ENCODE measurements at regions not wholly inside any gene's neighbourhood (a gene's known extent, or its start where the extent isn't known, plus 50 kb on each side); places are given as distances from the start of the nearest gene placed in this dataset.

- DNase-seq (ENCODE audit: low spot score) (no peak), ATAC-seq (no peak)
- Histone ChIP-seq H3K27me3 (ENCODE audit: insufficient read depth) (no peaks in the 10 kb centered on the region), H3K27ac (ENCODE audit: low read depth) (no peak overlapping the region), H2AFZ (no peak overlapping the region), H3K4me3 (no peak overlapping the region), H3K4me1 (ENCODE audit: insufficient read depth) (no peaks in the 10 kb centered on the region), H3F3A (replicated peaks; ENCODE audit: low read depth) (no peaks in the 10 kb centered on the region), H3K79me2 (replicated peaks; ENCODE audit: insufficient read depth) (no peaks in the 10 kb centered on the region), H3K9me2 (ENCODE audit: insufficient read depth) (no peaks in the 10 kb centered on the region), H3K36me3 (ENCODE audit: insufficient read depth) (no peaks in the 10 kb centered on the region), H4K20me1 (replicated peaks; ENCODE audit: insufficient read depth) (no peaks in the 10 kb centered on the region), H3K4me2 (no peak overlapping the region)
- peaks cover 7% of the 10 kb centered on the region; the same call in 2 of the 3 replicates for H3K4me1 Mint-ChIP-seq
- no peaks in the 10 kb centered on the region for H3K27me3 Mint-ChIP-seq (ENCODE audit: insufficient read depth, low read depth, poor library complexity)
- no peaks in the 10 kb centered on the region for H3K36me3 Mint-ChIP-seq (ENCODE audit: low read depth)
- TF ChIP-seq STAT1 (IDR thresholded peaks at IDR 0.05; ENCODE audit: unreplicated experiment) = no peak
- TF ChIP-seq EZH2phosphoT487 (IDR thresholded peaks at IDR 0.05; ENCODE audit: unreplicated experiment) = no peak
- TF ChIP-seq CREB1 (CRISPR knock-in tag; IDR thresholded peaks at IDR 0.05; ENCODE audit: low read depth) = no peak
- no peak for TF ChIP-seq NANOG (IDR thresholded peaks at IDR 0.05; ENCODE audit: borderline replicate concordance)
- H3K27ac Mint-ChIP-seq = no peak overlapping the region
- no peaks in the 10 kb centered on the region for H3K9me3 Mint-ChIP-seq
- no peak overlapping the region for H3K4me3 Mint-ChIP-seq
These were observed 329.5 kb downstream of the CRPPA start for GRCh38 chr7:16091701-16092310.

DNA sequence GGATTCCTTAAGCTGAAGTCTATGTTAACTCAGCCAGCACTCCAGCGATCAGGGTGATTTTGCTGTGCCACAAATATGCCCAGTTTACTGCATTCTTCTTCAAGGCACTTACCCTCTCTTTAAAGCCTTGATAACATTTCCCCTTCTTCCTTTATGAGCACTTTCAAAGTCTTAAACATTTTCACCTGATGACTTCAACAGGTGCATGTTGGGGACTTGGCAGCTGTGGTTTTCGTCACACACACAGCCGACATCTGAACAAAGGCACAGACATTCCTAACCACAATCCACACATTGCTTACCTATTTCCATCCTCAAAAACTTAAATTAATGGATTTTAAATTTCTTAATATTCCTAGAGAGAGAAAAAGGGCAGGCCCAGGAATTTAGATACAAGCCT, 331.5 kb downstream of the CRPPA start:
- Mint-ChIP-seq H3K36me3 (ENCODE audit: low read depth) (no peaks in the 10 kb centered on the region), H3K4me1 (no peaks in the 10 kb centered on the region), H3K9me3 (no peaks in the 10 kb centered on the region), H3K27me3 (ENCODE audit: insufficient read depth, low read depth, poor library complexity) (no peaks in the 10 kb centered on the region), H3K4me3 (no peak overlapping the region), H3K27ac (no peak overlapping the region)
- no peak for TF ChIP-seq ZNF331 (CRISPR knock-in tag; IDR thresholded peaks at IDR 0.05; ENCODE audit: low read depth)
- no peak for TF ChIP-seq POLR2AphosphoS5 (IDR thresholded peaks at IDR 0.05; ENCODE audit: low read depth)
- TF ChIP-seq JUNB (IDR thresholded peaks at IDR 0.05; ENCODE audit: unreplicated experiment) = no peak
- no peak for TF ChIP-seq NANOG (IDR thresholded peaks at IDR 0.05; ENCODE audit: borderline replicate concordance)
- H4K20me1 ChIP-seq (replicated peaks; ENCODE audit: insufficient read depth) = no peaks in the 10 kb centered on the region
- H3K4me3 ChIP-seq = no peak overlapping the region
- no peaks in the 10 kb centered on the region for H3K27me3 ChIP-seq (ENCODE audit: insufficient read depth)
- H3K4me2 ChIP-seq = no peak overlapping the region
- H3K27ac ChIP-seq (ENCODE audit: low read depth) = no peak overlapping the region
- H3K4me1 ChIP-seq (ENCODE audit: insufficient read depth) = no peaks in the 10 kb centered on the region
- no peak overlapping the region for H2AFZ ChIP-seq
- no peaks in the 10 kb centered on the region for H3K36me3 ChIP-seq (ENCODE audit: insufficient read depth)
- H3K9me2 ChIP-seq (ENCODE audit: insufficient read depth) = no peaks in the 10 kb centered on the region
- DNase-seq (ENCODE audit: low spot score) = no peak
- no peaks in the 10 kb centered on the region for H3F3A ChIP-seq (replicated peaks; ENCODE audit: low read depth)
- no peaks in the 10 kb centered on the region for H3K79me2 ChIP-seq (replicated peaks; ENCODE audit: insufficient read depth)
- no peak for ATAC-seq

GRCh38 chr7:16089191-16089590, 332.1 kb downstream of the CRPPA start:
- H3K36me3 Mint-ChIP-seq (ENCODE audit: low read depth) = no peaks in the 10 kb centered on the region
- H3K27me3 Mint-ChIP-seq (ENCODE audit: insufficient read depth, low read depth, poor library complexity) = no peaks in the 10 kb centered on the region
- H3K9me3 Mint-ChIP-seq = no peaks in the 10 kb centered on the region
- Histone ChIP-seq H3K4me2 (no peak overlapping the region), H3K4me1 (ENCODE audit: insufficient read depth) (no peaks in the 10 kb centered on the region), H3K36me3 (ENCODE audit: insufficient read depth) (no peaks in the 10 kb centered on the region), H3F3A (replicated peaks; ENCODE audit: low read depth) (no peaks in the 10 kb centered on the region), H3K27me3 (ENCODE audit: insufficient read depth) (no peaks in the 10 kb centered on the region), H4K20me1 (replicated peaks; ENCODE audit: insufficient read depth) (no peaks in the 10 kb centered on the region), H3K9me2 (ENCODE audit: insufficient read depth) (no peaks in the 10 kb centered on the region), H3K79me2 (replicated peaks; ENCODE audit: insufficient read depth) (no peaks in the 10 kb centered on the region), H2AFZ (no peak overlapping the region), H3K4me3 (no peak overlapping the region), H3K27ac (ENCODE audit: low read depth) (no peak overlapping the region)
- H3K4me1 Mint-ChIP-seq = no peaks in the 10 kb centered on the region
- DNase-seq (ENCODE audit: low spot score) = no peak
- no peak for ATAC-seq
- no peak overlapping the region for H3K4me3 Mint-ChIP-seq
- H3K27ac Mint-ChIP-seq = no peak overlapping the region
- TF ChIP-seq NANOG (IDR thresholded peaks at IDR 0.05; ENCODE audit: borderline replicate concordance) = no peak
- TF ChIP-seq, protein P1, sequence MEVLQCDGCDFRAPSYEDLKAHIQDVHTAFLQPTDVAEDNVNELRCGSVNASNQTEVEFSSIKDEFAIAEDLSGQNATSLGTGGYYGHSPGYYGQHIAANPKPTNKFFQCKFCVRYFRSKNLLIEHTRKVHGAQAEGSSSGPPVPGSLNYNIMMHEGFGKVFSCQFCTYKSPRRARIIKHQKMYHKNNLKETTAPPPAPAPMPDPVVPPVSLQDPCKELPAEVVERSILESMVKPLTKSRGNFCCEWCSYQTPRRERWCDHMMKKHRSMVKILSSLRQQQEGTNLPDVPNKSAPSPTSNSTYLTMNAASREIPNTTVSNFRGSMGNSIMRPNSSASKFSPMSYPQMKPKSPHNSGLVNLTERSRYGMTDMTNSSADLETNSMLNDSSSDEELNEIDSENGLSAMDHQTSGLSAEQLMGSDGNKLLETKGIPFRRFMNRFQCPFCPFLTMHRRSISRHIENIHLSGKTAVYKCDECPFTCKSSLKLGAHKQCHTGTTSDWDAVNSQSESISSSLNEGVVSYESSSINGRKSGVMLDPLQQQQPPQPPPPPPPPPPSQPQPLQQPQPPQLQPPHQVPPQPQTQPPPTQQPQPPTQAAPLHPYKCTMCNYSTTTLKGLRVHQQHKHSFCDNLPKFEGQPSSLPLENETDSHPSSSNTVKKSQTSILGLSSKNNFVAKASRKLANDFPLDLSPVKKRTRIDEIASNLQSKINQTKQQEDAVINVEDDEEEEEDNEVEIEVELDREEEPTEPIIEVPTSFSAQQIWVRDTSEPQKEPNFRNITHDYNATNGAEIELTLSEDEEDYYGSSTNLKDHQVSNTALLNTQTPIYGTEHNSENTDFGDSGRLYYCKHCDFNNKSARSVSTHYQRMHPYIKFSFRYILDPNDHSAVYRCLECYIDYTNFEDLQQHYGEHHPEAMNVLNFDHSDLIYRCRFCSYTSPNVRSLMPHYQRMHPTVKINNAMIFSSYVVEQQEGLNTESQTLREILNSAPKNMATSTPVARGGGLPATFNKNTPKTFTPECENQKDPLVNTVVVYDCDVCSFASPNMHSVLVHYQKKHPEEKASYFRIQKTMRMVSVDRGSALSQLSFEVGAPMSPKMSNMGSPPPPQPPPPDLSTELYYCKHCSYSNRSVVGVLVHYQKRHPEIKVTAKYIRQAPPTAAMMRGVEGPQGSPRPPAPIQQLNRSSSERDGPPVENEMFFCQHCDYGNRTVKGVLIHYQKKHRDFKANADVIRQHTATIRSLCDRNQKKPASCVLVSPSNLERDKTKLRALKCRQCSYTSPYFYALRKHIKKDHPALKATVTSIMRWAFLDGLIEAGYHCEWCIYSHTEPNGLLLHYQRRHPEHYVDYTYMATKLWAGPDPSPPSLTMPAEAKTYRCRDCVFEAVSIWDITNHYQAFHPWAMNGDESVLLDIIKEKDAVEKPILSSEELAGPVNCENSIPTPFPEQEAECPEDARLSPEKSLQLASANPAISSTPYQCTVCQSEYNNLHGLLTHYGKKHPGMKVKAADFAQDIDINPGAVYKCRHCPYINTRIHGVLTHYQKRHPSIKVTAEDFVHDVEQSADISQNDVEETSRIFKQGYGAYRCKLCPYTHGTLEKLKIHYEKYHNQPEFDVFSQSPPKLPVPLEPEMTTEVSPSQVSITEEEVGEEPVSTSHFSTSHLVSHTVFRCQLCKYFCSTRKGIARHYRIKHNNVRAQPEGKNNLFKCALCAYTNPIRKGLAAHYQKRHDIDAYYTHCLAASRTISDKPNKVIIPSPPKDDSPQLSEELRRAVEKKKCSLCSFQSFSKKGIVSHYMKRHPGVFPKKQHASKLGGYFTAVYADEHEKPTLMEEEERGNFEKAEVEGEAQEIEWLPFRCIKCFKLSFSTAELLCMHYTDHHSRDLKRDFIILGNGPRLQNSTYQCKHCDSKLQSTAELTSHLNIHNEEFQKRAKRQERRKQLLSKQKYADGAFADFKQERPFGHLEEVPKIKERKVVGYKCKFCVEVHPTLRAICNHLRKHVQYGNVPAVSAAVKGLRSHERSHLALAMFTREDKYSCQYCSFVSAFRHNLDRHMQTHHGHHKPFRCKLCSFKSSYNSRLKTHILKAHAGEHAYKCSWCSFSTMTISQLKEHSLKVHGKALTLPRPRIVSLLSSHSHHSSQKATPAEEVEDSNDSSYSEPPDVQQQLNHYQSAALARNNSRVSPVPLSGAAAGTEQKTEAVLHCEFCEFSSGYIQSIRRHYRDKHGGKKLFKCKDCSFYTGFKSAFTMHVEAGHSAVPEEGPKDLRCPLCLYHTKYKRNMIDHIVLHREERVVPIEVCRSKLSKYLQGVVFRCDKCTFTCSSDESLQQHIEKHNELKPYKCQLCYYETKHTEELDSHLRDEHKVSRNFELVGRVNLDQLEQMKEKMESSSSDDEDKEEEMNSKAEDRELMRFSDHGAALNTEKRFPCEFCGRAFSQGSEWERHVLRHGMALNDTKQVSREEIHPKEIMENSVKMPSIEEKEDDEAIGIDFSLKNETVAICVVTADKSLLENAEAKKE (CRISPR knock-in tag; IDR thresholded peaks at IDR 0.05) = no peak
- TF ChIP-seq EZH2 (IDR thresholded peaks at IDR 0.05; ENCODE audit: low read depth, unreplicated experiment) = no peak
- no peak for TF ChIP-seq ZNF331 (CRISPR knock-in tag; IDR thresholded peaks at IDR 0.05; ENCODE audit: low read depth)
- no peak for TF ChIP-seq STAT1 (IDR thresholded peaks at IDR 0.05; ENCODE audit: unreplicated experiment)
- no peak for TF ChIP-seq EZH2phosphoT487 (IDR thresholded peaks at IDR 0.05; ENCODE audit: unreplicated experiment)
- no peak for TF ChIP-seq JUNB (IDR thresholded peaks at IDR 0.05; ENCODE audit: unreplicated experiment)
- no peak for TF ChIP-seq POLR2AphosphoS5 (IDR thresholded peaks at IDR 0.05; ENCODE audit: low read depth)

Data from GM23338 (cell line).